HepG2 (cell line): ENCODE measurements at regions not wholly inside any gene's neighbourhood (a gene's known extent, or its start where the extent isn't known, plus 50 kb on each side); places are given as distances from the start of the nearest gene placed in this dataset.
A peak's percentile ranks its signal among the peaks of the same experiment; 100 is the strongest.

Experiments used
- ATAC-seq: fragments of 200-7000 bp; cut with Tn5 transposase; 3 replicates; pipeline ENCODE4 v1.9.1; 2020; ENCODE audit warnings: mild to moderate bottlenecking, moderate library complexity
- BruUV-seq: library from RNA; stranded (reverse); fragments of 400-500 nt; replicated peaks from 2 replicates; lab custom pipeline; 2021; lab: Mats Ljungman, UMichigan
- CTCF ChIA-PET: fragments of 300-600 bp; formaldehyde crosslinking; extraction: SDS; loops from one replicate; lab custom pipeline; 2021; ENCODE audit warnings: low total read pairs, inconsistent platforms, low intra/inter-chr PET ratio; lab: Yijun Ruan, JAX
- POLR2A ChIA-PET: fragments of 350-600 bp; sonication (Branson Sonifier 250); formaldehyde crosslinking; loops from one replicate; lab custom pipeline; 2020; ENCODE audit warnings: antibody characterized with exemption, inconsistent platforms; lab: Yijun Ruan, JAX
- DNase-seq: peaks from one replicate; pipeline ENCODE4 v3.0.0-alpha.2; 2015; ENCODE audit warnings: low spot score
- FAIRE-seq: peaks from 3 replicates; lab custom pipeline; 2011; peaks lifted over from hg19 to GRCh38; lab: Jason Lieb, UNC
- H2AFZ ChIP-seq: one replicate; pipeline ENCODE4 v1.6.1; 2011; ENCODE audit warnings: low read length, inconsistent platforms
- H3K27ac ChIP-seq: fragments of 300-600 bp; 3 replicates; pipeline ENCODE4 v1.8.0; 2011; ENCODE audit warnings: mixed run types, mild to moderate bottlenecking, mixed read lengths, low read length, inconsistent platforms; ENCODE audit not compliant: insufficient read depth; ENCODE audit errors: extremely low read length
- H3K27me3 ChIP-seq, 2 experiments: fragments of 200-600 bp in 1 of 2; 2 replicates in 1 of 2; 3 replicates in 1 of 2; pipeline versions ENCODE4 v1.6.0 to v1.8.0; 2011; ENCODE audit warnings: low read length in 2 of 2, mild to moderate bottlenecking in 2 of 2, moderate library complexity in 2 of 2, inconsistent platforms in 1 of 2; ENCODE audit not compliant: insufficient read depth in 2 of 2, control insufficient read depth in 1 of 2
- H3K36me3 ChIP-seq, 2 experiments: fragments of 200-600 bp in 1 of 2; replicated peaks in 1 of 2; 2 replicates in 1 of 2; 3 replicates in 1 of 2; pipeline versions ENCODE4 v1.5.1 to v1.8.0; 2011; ENCODE audit warnings: low read length in 2 of 2, inconsistent platforms in 1 of 2; ENCODE audit not compliant: insufficient read depth in 2 of 2, control insufficient read depth in 1 of 2
- H3K4me1 ChIP-seq: 2 replicates; pipeline ENCODE4 v1.5.1; 2012; ENCODE audit warnings: low read length, inconsistent platforms; ENCODE audit not compliant: insufficient read depth
- H3K4me2 ChIP-seq: 2 replicates; pipeline ENCODE4 v1.6.0; 2011; ENCODE audit warnings: low read depth, low read length, inconsistent platforms
- H3K4me3 ChIP-seq, 3 experiments: fragments of 200-600 bp in 1 of 3; sonication (generic), shearing (Covaris generic) in 1 of 3; replicated peaks in 1 of 3; 2 replicates each; pipeline ENCODE4 v1.5.1; 2011 to 2016; ENCODE audit warnings: low read length in 3 of 3, inconsistent platforms in 2 of 3, low read depth in 2 of 3, mild to moderate bottlenecking in 2 of 3, control low read depth in 1 of 3, mixed read lengths in 1 of 3; ENCODE audit not compliant: insufficient read depth in 1 of 3
- H3K79me2 ChIP-seq: one replicate; pipeline ENCODE4 v1.6.1; 2011; ENCODE audit warnings: low read length, inconsistent platforms; ENCODE audit not compliant: insufficient read depth
- H3K9ac ChIP-seq: 2 replicates; pipeline ENCODE4 v1.6.0; 2011; ENCODE audit warnings: mild to moderate bottlenecking, low read depth, low read length, inconsistent platforms; ENCODE audit not compliant: insufficient read depth
- H3K9me3 ChIP-seq: 2 replicates; pipeline ENCODE4 v1.5.1; 2012; ENCODE audit warnings: mild to moderate bottlenecking, low read length
- H4K20me1 ChIP-seq: 2 replicates; pipeline ENCODE4 v1.6.0; 2011; ENCODE audit warnings: inconsistent platforms, mild to moderate bottlenecking, low read length, moderate library complexity; ENCODE audit not compliant: insufficient read depth
- GPN1 ChIP-seq: sonication (generic); formaldehyde crosslinking; IDR thresholded peaks from 2 replicates; pipeline ENCODE4 v1.5.1; 2020; ENCODE audit warnings: missing genetic modification reagents, borderline replicate concordance
- MTA3 ChIP-seq: sonication (generic); formaldehyde crosslinking; IDR thresholded peaks from 2 replicates; pipeline ENCODE4 v1.4.0; 2020; ENCODE audit warnings: missing genetic modification reagents
- MXD4 ChIP-seq: IDR thresholded peaks from 2 replicates; pipeline ENCODE4 v1.6.1; 2016; ENCODE audit warnings: mild to moderate bottlenecking, missing biosample characterization, missing genetic modification reagents
- RFX1 ChIP-seq: fragments of 450-650 bp; IDR thresholded peaks from 2 replicates; pipeline ENCODE4 v1.6.1; 2017
- STAG1 ChIP-seq: sonication (generic); formaldehyde crosslinking; IDR thresholded peaks from 2 replicates; pipeline ENCODE4 v1.4.0; 2020; ENCODE audit warnings: missing genetic modification reagents
- ZNF207 ChIP-seq: fragments of 450-650 bp; IDR thresholded peaks from 2 replicates; pipeline ENCODE4 v1.6.1; 2016; ENCODE audit warnings: antibody characterized with exemption, borderline replicate concordance
- ZNF619 ChIP-seq: sonication (generic); formaldehyde crosslinking; IDR thresholded peaks from 2 replicates; pipeline ENCODE4 v1.4.0; 2020; ENCODE audit warnings: mild to moderate bottlenecking, missing genetic modification reagents
- WGBS: methylation state at CpG from one replicate; pipeline ENCODE4 v1.1.6; 2017; ENCODE audit warnings: low lambda C conversion rate; 5-methylcytosine and 5-hydroxymethylcytosine counted together
- in situ Hi-C: cut with HindIII; loops from 2 replicates; pipeline ENCODE4 v1.10.0; 2017; ENCODE audit warnings: low pct_unique_long_range_greater_than_20kb; ENCODE audit not compliant: extremely low pct_ligation_motif_present
- intact Hi-C: fragments of 100-400 bp; cut with micrococcal nuclease; formaldehyde crosslinking; loops from one replicate; pipeline ENCODE4 v1.10.0; 2022; ENCODE audit not compliant: unreplicated experiment
- TF ChIP-seq, protein P1 (sequence below): sonication (generic); formaldehyde crosslinking; IDR thresholded peaks from 2 replicates; pipeline ENCODE4 v1.4.0; 2020; ENCODE audit warnings: mild to moderate bottlenecking, missing genetic modification reagents
- TF ChIP-seq, protein P2 (sequence below): sonication (generic); formaldehyde crosslinking; IDR thresholded peaks from 2 replicates; pipeline ENCODE4 v1.5.0; 2020; ENCODE audit warnings: mild to moderate bottlenecking, missing genetic modification reagents, moderate library complexity

DNA sequence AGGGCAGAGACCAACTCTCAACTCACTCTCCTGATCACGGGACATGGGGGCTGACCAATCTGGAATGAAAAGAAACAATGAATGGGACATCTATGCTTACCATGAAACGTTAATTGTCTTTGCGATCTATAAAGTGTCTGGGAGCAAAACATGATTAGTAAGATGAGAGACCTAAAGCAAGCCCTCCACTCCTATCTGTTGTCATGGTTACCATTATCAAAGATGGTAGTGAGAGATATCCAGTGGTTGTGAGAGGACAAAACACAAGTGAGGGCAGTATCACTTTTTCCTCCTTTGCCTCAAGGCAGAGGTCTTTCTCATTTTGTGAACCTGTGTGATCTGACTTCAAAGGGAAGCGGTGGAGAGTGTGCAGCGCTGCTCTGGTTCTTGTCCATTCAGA is 130.1 kb downstream of the LSM5 start:
- no peaks in the 10 kb centered on the region for H3K36me3 ChIP-seq
- no peaks in the 10 kb centered on the region for H3K4me1 ChIP-seq
- CTCF ChIA-PET, result no interaction called here
- no peak overlapping the region for H3K27ac ChIP-seq
- no peak for FAIRE-seq
- BruUV-seq, result no TSS peak
- WGBS, result 14% methylated on average over 5 of the region's 5 CpGs
- POLR2A ChIA-PET, result no interaction called here
- no peak for ATAC-seq
- no peaks in the 10 kb centered on the region for H3K9me3 ChIP-seq
- H2AFZ ChIP-seq, result no peak overlapping the region
- DNase-seq, result no peak
- no peak overlapping the region for H3K4me3 ChIP-seq
- peaks cover 0 to 4% of the 10 kb centered on the region in 2 experiments; a peak in 1 of 5 replicates for H3K27me3 ChIP-seq
- H4K20me1 ChIP-seq, result no peaks in the 10 kb centered on the region
- intact Hi-C loops, result no loop called here
- H3K79me2 ChIP-seq, result no peaks in the 10 kb centered on the region
- H3K4me2 ChIP-seq, result no peak overlapping the region
- no peak overlapping the region for H3K9ac ChIP-seq
- in situ Hi-C loops, result no loop called here
- TF ChIP-seq RFX1 (peak; percentile 62; the same call in 1 of the 2 replicates), MTA3 (no peak), ZNF619 (CRISPR knock-in tag) (no peak), GPN1 (CRISPR knock-in tag) (no peak), MXD4 (no peak)
- TF ChIP-seq, protein P1, sequence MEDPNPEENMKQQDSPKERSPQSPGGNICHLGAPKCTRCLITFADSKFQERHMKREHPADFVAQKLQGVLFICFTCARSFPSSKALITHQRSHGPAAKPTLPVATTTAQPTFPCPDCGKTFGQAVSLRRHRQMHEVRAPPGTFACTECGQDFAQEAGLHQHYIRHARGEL (CRISPR knock-in tag), result no peak

DNA sequence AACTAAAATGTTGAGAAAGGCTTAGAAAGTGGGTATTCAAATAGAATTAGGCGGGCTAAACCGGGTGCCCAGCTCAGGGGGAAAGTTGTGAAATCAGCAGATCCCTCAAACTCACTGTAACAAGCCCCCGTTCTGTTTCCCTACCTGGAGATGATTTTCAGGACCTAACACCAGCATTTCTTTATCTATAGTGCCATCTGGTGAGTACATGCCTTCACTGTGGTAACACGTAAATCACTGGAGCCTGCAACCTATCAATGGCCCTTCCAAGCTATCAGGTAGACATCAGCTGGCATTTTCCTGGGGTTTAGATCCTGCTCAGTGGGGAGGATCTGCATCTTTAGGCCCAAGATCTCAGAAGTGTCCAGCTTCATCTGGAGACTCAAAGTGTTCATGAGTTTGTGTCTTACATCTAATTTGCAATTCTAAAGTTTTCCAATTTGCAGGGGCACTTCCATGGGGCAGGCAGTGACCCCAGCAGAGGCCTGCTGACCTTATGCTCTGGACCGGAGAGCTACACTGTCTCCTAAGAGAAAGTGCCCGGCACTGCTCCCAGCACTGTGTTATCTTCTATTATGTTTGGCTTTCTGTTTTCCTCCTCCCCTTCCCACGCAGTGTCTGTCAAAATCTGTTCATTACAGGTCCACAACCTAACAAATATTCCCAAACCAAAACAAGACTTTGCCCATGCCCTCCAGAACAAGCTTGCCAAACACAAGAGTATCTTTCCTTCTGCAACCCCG is 132.5 kb downstream of the LSM5 start:
- in situ Hi-C loops, result no loop called here
- H2AFZ ChIP-seq, result no peak overlapping the region
- FAIRE-seq, result no peak

More for the DNA sequence above, 132.5 kb downstream of the LSM5 start:
- ATAC-seq (no peak; the same call in 2 of the 3 replicates), DNase-seq (no peak)
- Histone ChIP-seq H3K27me3 (peaks cover 0 to 4% of the 10 kb centered on the region in 2 experiments; a peak in 1 of 5 replicates), H3K36me3 (no peaks in the 10 kb centered on the region), H3K4me3 (no peak overlapping the region), H3K4me1 (no peaks in the 10 kb centered on the region), H3K9me3 (no peaks in the 10 kb centered on the region)
- POLR2A ChIA-PET, result interaction anchor here (0.5 kb wide), 1 partner anchor 93 kb away, joined by 3 read pairs; no protein-coding TSS in a partner anchor
- peak; percentile 37 for TF ChIP-seq STAG1 (CRISPR knock-in tag)
- TF ChIP-seq, protein P2, sequence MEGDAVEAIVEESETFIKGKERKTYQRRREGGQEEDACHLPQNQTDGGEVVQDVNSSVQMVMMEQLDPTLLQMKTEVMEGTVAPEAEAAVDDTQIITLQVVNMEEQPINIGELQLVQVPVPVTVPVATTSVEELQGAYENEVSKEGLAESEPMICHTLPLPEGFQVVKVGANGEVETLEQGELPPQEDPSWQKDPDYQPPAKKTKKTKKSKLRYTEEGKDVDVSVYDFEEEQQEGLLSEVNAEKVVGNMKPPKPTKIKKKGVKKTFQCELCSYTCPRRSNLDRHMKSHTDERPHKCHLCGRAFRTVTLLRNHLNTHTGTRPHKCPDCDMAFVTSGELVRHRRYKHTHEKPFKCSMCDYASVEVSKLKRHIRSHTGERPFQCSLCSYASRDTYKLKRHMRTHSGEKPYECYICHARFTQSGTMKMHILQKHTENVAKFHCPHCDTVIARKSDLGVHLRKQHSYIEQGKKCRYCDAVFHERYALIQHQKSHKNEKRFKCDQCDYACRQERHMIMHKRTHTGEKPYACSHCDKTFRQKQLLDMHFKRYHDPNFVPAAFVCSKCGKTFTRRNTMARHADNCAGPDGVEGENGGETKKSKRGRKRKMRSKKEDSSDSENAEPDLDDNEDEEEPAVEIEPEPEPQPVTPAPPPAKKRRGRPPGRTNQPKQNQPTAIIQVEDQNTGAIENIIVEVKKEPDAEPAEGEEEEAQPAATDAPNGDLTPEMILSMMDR (CRISPR knock-in tag), result peak; percentile 22; the same call in 1 of the 2 replicates
- no peak for TF ChIP-seq ZNF207
- TF ChIP-seq, all 625 proteins: peak for 2
- Histone ChIP-seq H4K20me1 (no peaks in the 10 kb centered on the region), H3K27ac (no peak overlapping the region), H3K9ac (no peak overlapping the region), H3K79me2 (no peaks in the 10 kb centered on the region), H3K4me2 (no peak overlapping the region)
- intact Hi-C loops, result no loop called here
- BruUV-seq, result no TSS peak
- 2% methylated on average over 8 of the region's 8 CpGs for WGBS
- CTCF ChIA-PET, result no interaction called here
